Raji (cell line): ENCODE measurements at regions not wholly inside any gene's neighbourhood (a gene's known extent, or its start where the extent isn't known, plus 50 kb on each side); places are given as distances from the start of the nearest gene placed in this dataset.

ENCODE experiments used
- POLR2A ChIP-seq: IDR thresholded peaks from 2 replicates; pipeline ENCODE4 v1.6.1; 2011; ENCODE audit warnings: low read depth, low read length, control low read depth; ENCODE audit not compliant: insufficient read depth

GRCh38 chr1:47517946-47518345, 80.1 kb downstream of the FOXD2 start:
- no peak for TF ChIP-seq POLR2A

GRCh38 chr1:47519491-47519890, 81.6 kb downstream of the FOXD2 start:
- no peak for TF ChIP-seq POLR2A

GRCh38 chr1:47519971-47520370, 82.1 kb downstream of the FOXD2 start:
- no peak for TF ChIP-seq POLR2A

GRCh38 chr1:47521034-47521881, 83.4 kb downstream of the FOXD2 start:
- TF ChIP-seq POLR2A, result no peak

GRCh38 chr1:47522935-47523834, 85.3 kb downstream of the FOXD2 start:
- TF ChIP-seq POLR2A, result no peak

- TF ChIP-seq POLR2A, result no peak
Observed at GRCh38 chr1:47523835-47524215, 86.0 kb downstream of the FOXD2 start.

- no peak for TF ChIP-seq POLR2A
Observed at GRCh38 chr1:47524272-47524671, 86.4 kb downstream of the FOXD2 start.

- TF ChIP-seq POLR2A, result no peak
Observed at GRCh38 chr1:47527653-47528272, 89.9 kb downstream of the FOXD2 start.

GRCh38 chr1:47529520-47530098, 91.8 kb downstream of the FOXD2 start:
- no peak for TF ChIP-seq POLR2A

GRCh38 chr1:47532921-47533792, 95.3 kb downstream of the FOXD2 start:
- TF ChIP-seq POLR2A, result no peak

- TF ChIP-seq POLR2A, result no peak
Observed at GRCh38 chr1:47533793-47534328, 96.0 kb downstream of the FOXD2 start.

GRCh38 chr1:47534436-47534835, 96.6 kb downstream of the FOXD2 start:
- no peak for TF ChIP-seq POLR2A

GRCh38 chr1:47536646-47537118, 98.8 kb downstream of the FOXD2 start:
- no peak for TF ChIP-seq POLR2A

- no peak for TF ChIP-seq POLR2A
Observed at GRCh38 chr1:47537268-47537667, 99.4 kb downstream of the FOXD2 start.

- no peak for TF ChIP-seq POLR2A
Observed at GRCh38 chr1:47537966-47538365, 100.1 kb downstream of the FOXD2 start.
